ENCODE measurements at regions not wholly inside any gene's neighbourhood (a gene's known extent, or its start where the extent isn't known, plus 50 kb on each side); places are given as distances from the start of the nearest gene placed in this dataset.
"Not testable (repeated sequence)": the region's sequence is repeated elsewhere in the genome, so short reads cannot be mapped to it uniquely, and the experiment has no call there.

DNA sequence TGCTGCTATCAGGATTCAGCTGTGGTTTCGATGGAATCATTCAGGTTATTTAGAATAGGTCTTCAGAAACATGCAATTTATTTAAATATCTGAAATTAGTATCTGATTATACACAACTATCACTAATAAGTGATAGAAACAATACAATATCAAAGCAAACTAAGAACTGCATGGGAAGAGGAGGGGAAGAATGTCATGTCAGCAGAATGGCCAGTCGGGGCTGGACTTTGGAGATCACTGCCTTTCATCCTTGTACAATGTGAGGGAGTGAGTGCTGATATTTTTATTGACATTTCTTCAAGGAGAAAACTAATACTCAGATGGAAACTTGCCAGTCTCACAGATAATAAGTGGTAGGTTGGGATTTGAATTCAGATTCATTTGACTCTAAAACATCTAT, 224.0 kb upstream of the LINC00305 start:
- H3K9ac ChIP-seq: no peak overlapping the region
- in situ Hi-C loops (cut with MboI): no loop called here
- no peaks in the 10 kb centered on the region for H4K20me1 ChIP-seq (ENCODE audit: insufficient read depth)
- no peak overlapping the region for H3K4me3 ChIP-seq
- no peaks in the 10 kb centered on the region for H3K9me3 ChIP-seq (ENCODE audit: low read depth)
- no peaks in the 10 kb centered on the region for H3F3A ChIP-seq (ENCODE audit: insufficient read depth)
- WGBS, 2 experiments (ENCODE audit: low coverage in 1 of 2, low lambda C conversion rate in 2 of 2, missing lambda C conversion rate in 2 of 2): 10 to 16% methylated on average over 2 of the region's 2 CpGs
- no peaks in the 10 kb centered on the region for H3K27me3 ChIP-seq (replicated peaks; ENCODE audit: insufficient read depth)
- TF ChIP-seq EZH2phosphoT487 (IDR thresholded peaks at IDR 0.05; ENCODE audit: insufficient read depth, low read depth) (no peak), EZH2 (IDR thresholded peaks at IDR 0.05; ENCODE audit: insufficient read depth, poor library complexity, severe bottlenecking) (no peak)
- no peaks in the 10 kb centered on the region for H3K79me2 ChIP-seq (ENCODE audit: insufficient read depth)
- no peaks in the 10 kb centered on the region for H3K9me2 ChIP-seq (ENCODE audit: insufficient read depth)
- H3K4me1 ChIP-seq (ENCODE audit: insufficient read depth): no peaks in the 10 kb centered on the region
- no peaks in the 10 kb centered on the region for H3K36me3 ChIP-seq (ENCODE audit: low read depth)
- H2AFZ ChIP-seq: no peak overlapping the region
- no peak overlapping the region for H3K27ac ChIP-seq
- H3K4me2 ChIP-seq (ENCODE audit: unreplicated experiment): no peak overlapping the region
- no peak for DNase-seq

DNA sequence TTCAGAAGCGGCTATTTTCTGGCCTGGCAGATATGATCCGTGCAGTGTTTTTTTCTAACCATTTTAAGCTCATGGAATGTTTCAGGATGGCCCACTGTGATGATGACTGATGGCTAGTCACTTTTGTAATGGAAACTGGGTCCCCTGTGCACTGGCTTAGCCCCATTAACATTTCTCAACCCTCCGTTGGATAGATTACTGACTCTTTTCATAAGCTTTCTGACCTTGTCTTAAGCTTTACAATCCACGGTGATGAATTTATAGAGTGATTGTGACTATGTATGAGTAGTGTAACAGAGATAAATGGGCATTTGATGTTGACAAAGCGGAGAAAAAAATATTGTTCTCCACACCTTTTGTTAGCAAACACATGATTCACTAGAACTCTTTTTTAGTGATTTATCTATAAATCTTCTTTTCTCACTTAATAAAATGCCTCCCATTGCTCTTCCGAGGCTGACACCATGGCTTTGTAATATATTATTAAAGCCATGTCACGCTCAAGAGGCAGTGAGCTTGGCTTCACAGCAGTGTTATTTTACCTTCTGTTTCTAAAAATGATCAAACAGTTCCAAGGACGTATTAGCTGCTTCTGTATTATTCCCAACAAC, 221.0 kb upstream of the LINC00305 start:
- WGBS, 2 experiments (ENCODE audit: low coverage in 1 of 2, low lambda C conversion rate in 2 of 2, missing lambda C conversion rate in 2 of 2): 12 to 17% methylated on average over 6 of the region's 8 CpGs
- H3K4me3 ChIP-seq; H4K20me1 ChIP-seq (ENCODE audit: insufficient read depth); H3K9ac ChIP-seq; H3F3A ChIP-seq (ENCODE audit: insufficient read depth); H3K27me3 ChIP-seq (replicated peaks; ENCODE audit: insufficient read depth); H2AFZ ChIP-seq; H3K4me2 ChIP-seq (ENCODE audit: unreplicated experiment); in situ Hi-C loops (cut with MboI); H3K27ac ChIP-seq; H3K9me2 ChIP-seq (ENCODE audit: insufficient read depth); H3K4me1 ChIP-seq (ENCODE audit: insufficient read depth); DNase-seq; H3K79me2 ChIP-seq (ENCODE audit: insufficient read depth); H3K9me3 ChIP-seq (ENCODE audit: low read depth); H3K36me3 ChIP-seq (ENCODE audit: low read depth): not testable (repeated sequence)

DNA sequence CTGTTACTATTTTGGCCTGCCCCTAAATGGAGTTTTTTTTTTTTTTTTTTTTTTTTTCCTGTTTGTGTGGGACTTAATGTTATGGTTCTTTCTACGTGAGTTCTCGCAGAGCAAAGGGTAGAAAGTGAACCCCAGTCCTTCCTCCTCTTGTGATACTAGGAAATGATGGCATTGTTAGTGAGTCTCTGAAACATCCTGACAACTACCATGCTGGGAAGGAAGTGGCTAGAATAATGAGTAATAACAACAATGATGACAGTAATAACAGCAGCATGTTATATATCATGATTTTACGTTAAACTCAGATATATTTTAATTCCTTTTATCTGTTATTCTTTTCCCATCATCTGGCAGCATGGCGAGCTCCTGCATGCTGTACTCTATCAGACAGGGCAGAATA, 216.2 kb upstream of the LINC00305 start:
- Histone ChIP-seq H3K9ac (no peak overlapping the region), H3K4me2 (ENCODE audit: unreplicated experiment) (no peak overlapping the region), H3K4me1 (ENCODE audit: insufficient read depth) (no peaks in the 10 kb centered on the region), H3F3A (ENCODE audit: insufficient read depth) (no peaks in the 10 kb centered on the region), H3K4me3 (no peak overlapping the region), H3K36me3 (ENCODE audit: low read depth) (no peaks in the 10 kb centered on the region), H3K9me2 (ENCODE audit: insufficient read depth) (no peaks in the 10 kb centered on the region), H3K79me2 (ENCODE audit: insufficient read depth) (no peaks in the 10 kb centered on the region), H4K20me1 (ENCODE audit: insufficient read depth) (no peaks in the 10 kb centered on the region), H3K9me3 (ENCODE audit: low read depth) (no peaks in the 10 kb centered on the region), H2AFZ (no peak overlapping the region), H3K27ac (no peak overlapping the region), H3K27me3 (replicated peaks; ENCODE audit: insufficient read depth) (no peaks in the 10 kb centered on the region)
- in situ Hi-C loops (cut with MboI): no loop called here
- DNase-seq: no peak
- 14 to 16% methylated on average over 4 of the region's 4 CpGs for WGBS, 2 experiments (ENCODE audit: low coverage in 1 of 2, low lambda C conversion rate in 2 of 2, missing lambda C conversion rate in 2 of 2)
- no peak for TF ChIP-seq EZH2phosphoT487 (IDR thresholded peaks at IDR 0.05; ENCODE audit: insufficient read depth, low read depth)
- TF ChIP-seq EZH2 (IDR thresholded peaks at IDR 0.05; ENCODE audit: insufficient read depth, poor library complexity, severe bottlenecking): no peak

DNA sequence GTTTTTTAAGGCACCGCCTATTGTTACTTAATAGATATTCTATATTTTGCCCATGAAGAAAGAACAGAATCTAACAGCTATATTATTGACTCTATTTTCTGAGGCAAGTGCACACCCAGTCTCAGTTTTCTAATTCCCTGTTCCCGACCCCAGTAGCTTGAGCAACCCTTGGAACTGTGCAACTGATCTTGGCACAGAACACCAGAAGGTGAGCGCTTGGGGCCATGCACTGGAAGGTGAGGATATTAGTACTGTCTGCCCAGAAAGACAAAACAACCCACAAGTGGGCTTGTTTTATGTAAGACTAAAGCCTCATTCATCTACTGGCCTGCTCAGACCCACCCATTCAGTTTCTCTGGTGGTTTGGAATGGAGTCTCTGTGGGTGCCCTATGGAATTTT, 188.8 kb upstream of the LINC00305 start:
- H3K36me3 ChIP-seq (ENCODE audit: low read depth): no peaks in the 10 kb centered on the region
- no peak overlapping the region for H2AFZ ChIP-seq
- no peaks in the 10 kb centered on the region for H3K27me3 ChIP-seq (replicated peaks; ENCODE audit: insufficient read depth)
- no peaks in the 10 kb centered on the region for H3K79me2 ChIP-seq (ENCODE audit: insufficient read depth)
- 16 to 23% methylated on average over 3 of the region's 3 CpGs for WGBS, 2 experiments (ENCODE audit: low coverage in 1 of 2, low lambda C conversion rate in 2 of 2, missing lambda C conversion rate in 2 of 2)
- in situ Hi-C loops (cut with MboI): no loop called here
- no peaks in the 10 kb centered on the region for H3F3A ChIP-seq (ENCODE audit: insufficient read depth)
- H3K9me3 ChIP-seq (ENCODE audit: low read depth): no peaks in the 10 kb centered on the region
- H3K27ac ChIP-seq: no peak overlapping the region
- H3K4me2 ChIP-seq (ENCODE audit: unreplicated experiment): no peak overlapping the region
- H3K9me2 ChIP-seq (ENCODE audit: insufficient read depth): no peaks in the 10 kb centered on the region
- no peak for TF ChIP-seq EZH2 (IDR thresholded peaks at IDR 0.05; ENCODE audit: insufficient read depth, poor library complexity, severe bottlenecking)
- TF ChIP-seq EZH2phosphoT487 (IDR thresholded peaks at IDR 0.05; ENCODE audit: insufficient read depth, low read depth): no peak
- H3K4me3 ChIP-seq: no peak overlapping the region
- H3K4me1 ChIP-seq (ENCODE audit: insufficient read depth): no peaks in the 10 kb centered on the region
- no peak overlapping the region for H3K9ac ChIP-seq
- DNase-seq: no peak
- H4K20me1 ChIP-seq (ENCODE audit: insufficient read depth): no peaks in the 10 kb centered on the region

DNA sequence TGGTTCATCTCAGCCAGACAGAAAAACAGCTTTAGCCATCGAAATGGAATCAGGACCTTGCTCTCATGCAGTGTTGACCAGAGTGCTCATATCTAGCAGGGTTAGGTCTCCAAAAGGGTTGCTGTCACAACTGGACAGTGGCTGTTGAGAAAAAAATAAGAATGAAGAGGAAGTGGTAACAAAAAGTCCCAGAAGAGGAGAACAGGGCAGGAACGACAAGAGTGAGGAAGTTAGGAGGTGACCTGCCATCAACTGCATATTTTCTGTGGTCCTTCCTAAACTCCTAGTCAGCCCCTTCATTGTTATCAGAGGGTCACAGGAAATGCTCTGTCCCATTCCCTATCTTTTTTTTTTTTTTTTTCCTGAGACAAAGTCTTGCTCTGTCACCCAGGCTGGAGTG, 188.1 kb upstream of the LINC00305 start:
- Histone ChIP-seq H3K4me1 (ENCODE audit: insufficient read depth) (no peaks in the 10 kb centered on the region), H3K27me3 (replicated peaks; ENCODE audit: insufficient read depth) (no peaks in the 10 kb centered on the region), H3K79me2 (ENCODE audit: insufficient read depth) (no peaks in the 10 kb centered on the region), H3K9ac (no peak overlapping the region), H3K9me3 (ENCODE audit: low read depth) (no peaks in the 10 kb centered on the region), H3K4me3 (no peak overlapping the region), H2AFZ (no peak overlapping the region), H3K27ac (no peak overlapping the region), H3F3A (ENCODE audit: insufficient read depth) (no peaks in the 10 kb centered on the region), H3K36me3 (ENCODE audit: low read depth) (no peaks in the 10 kb centered on the region), H3K9me2 (ENCODE audit: insufficient read depth) (no peaks in the 10 kb centered on the region), H3K4me2 (ENCODE audit: unreplicated experiment) (no peak overlapping the region), H4K20me1 (ENCODE audit: insufficient read depth) (no peaks in the 10 kb centered on the region)
- no peak for DNase-seq
- TF ChIP-seq EZH2phosphoT487 (IDR thresholded peaks at IDR 0.05; ENCODE audit: insufficient read depth, low read depth) (no peak), EZH2 (IDR thresholded peaks at IDR 0.05; ENCODE audit: insufficient read depth, poor library complexity, severe bottlenecking) (no peak)
- WGBS, 2 experiments (ENCODE audit: low coverage in 1 of 2, low lambda C conversion rate in 2 of 2, missing lambda C conversion rate in 2 of 2): 0 to 8% methylated on average over 2 of the region's 2 CpGs
- in situ Hi-C loops (cut with MboI): no loop called here

All from GM23248 (cell line).